CD4-positive, alpha-beta memory T cell (primary cell): ENCODE measurements at regions not wholly inside any gene's neighbourhood (a gene's known extent, or its start where the extent isn't known, plus 50 kb on each side); places are given as distances from the start of the nearest gene placed in this dataset.

Experiments
- CTCF ChIA-PET: fragments of 350-600 bp; sonication (Branson Sonifier 250); formaldehyde crosslinking; loops from one replicate; lab custom pipeline; 2021; ENCODE audit warnings: inconsistent platforms; ENCODE audit not compliant: partially characterized antibody; lab: Charles Lee
- POLR2A ChIA-PET: fragments of 350-600 bp; sonication (Branson Sonifier 250); formaldehyde crosslinking; loops from one replicate; lab custom pipeline; 2021; ENCODE audit not compliant: partially characterized antibody; lab: Charles Lee
- DNase-seq, 5 donors: peaks; one replicate each; pipeline versions ENCODE4 v3.0.0 to v3.0.0-alpha.2; 2020 to 2022; ENCODE audit warnings: mixed read lengths in 1 of 5
- H3K27ac ChIP-seq: one replicate; pipeline ENCODE4 v1.7.0; 2013; ENCODE audit warnings: low read depth, low read length
- H3K27me3 ChIP-seq: 2 replicates; pipeline ENCODE4 v1.7.0; 2013; ENCODE audit warnings: mild to moderate bottlenecking, low read length, moderate library complexity; ENCODE audit not compliant: insufficient read depth
- H3K36me3 ChIP-seq: 2 replicates; pipeline ENCODE4 v1.7.0; 2013; ENCODE audit warnings: mild to moderate bottlenecking, low read length, moderate library complexity; ENCODE audit not compliant: insufficient read depth
- H3K4me1 ChIP-seq: 2 replicates; pipeline ENCODE4 v1.7.0; 2013; ENCODE audit warnings: mild to moderate bottlenecking, low read length, moderate library complexity; ENCODE audit not compliant: insufficient read depth
- H3K4me3 ChIP-seq, 2 donors: one replicate each; pipeline ENCODE4 v1.7.0; 2013; ENCODE audit warnings: low read length in 2 of 2, mild to moderate bottlenecking in 1 of 2
- H3K9me3 ChIP-seq, 2 donors: one replicate each; pipeline ENCODE4 v1.7.0; 2013; ENCODE audit warnings: low read length in 2 of 2, control low read depth in 1 of 2; ENCODE audit not compliant: control insufficient read depth in 1 of 2
- H3K27ac Mint-ChIP-seq, 7 donors: one replicate each; pipeline ENCODE4 v1.8.0; 2020 to 2021; ENCODE audit warnings: mixed read lengths in 7 of 7, mild to moderate bottlenecking in 6 of 7, inconsistent platforms in 3 of 7, moderate library complexity in 3 of 7
- H3K27me3 Mint-ChIP-seq, 2 donors: one replicate each; pipeline ENCODE4 v1.8.0; 2020 to 2021; ENCODE audit warnings: mixed read lengths in 2 of 2
- H3K36me3 Mint-ChIP-seq, 2 donors: one replicate each; pipeline ENCODE4 v1.8.0; 2020 to 2021; ENCODE audit warnings: mixed read lengths in 2 of 2, inconsistent platforms in 1 of 2, mild to moderate bottlenecking in 1 of 2
- H3K4me1 Mint-ChIP-seq, 4 donors: one replicate each; pipeline ENCODE4 v1.8.0; 2020 to 2021; ENCODE audit warnings: mixed read lengths in 4 of 4, mild to moderate bottlenecking in 1 of 4
- H3K4me3 Mint-ChIP-seq, 8 donors: one replicate each; pipeline ENCODE4 v1.8.0; 2020 to 2021; ENCODE audit warnings: mixed read lengths in 8 of 8, mild to moderate bottlenecking in 7 of 8, moderate library complexity in 6 of 8, inconsistent platforms in 3 of 8
- H3K9me3 Mint-ChIP-seq, 8 donors: one replicate each; pipeline ENCODE4 v1.8.0; 2020 to 2021; ENCODE audit warnings: mixed read lengths in 8 of 8, mild to moderate bottlenecking in 5 of 8, inconsistent platforms in 3 of 8, moderate library complexity in 1 of 8
- intact Hi-C: fragments of 100-400 bp; cut with micrococcal nuclease; formaldehyde crosslinking; loops from one replicate; pipeline ENCODE4 v1.15.1; 2023

- no peaks in the 10 kb centered on the region for H3K4me1 Mint-ChIP-seq
- H3K27ac Mint-ChIP-seq, result no peak overlapping the region
- H3K9me3 Mint-ChIP-seq, result peaks cover 0 to 15% (median 8%) of the 10 kb centered on the region in 8 donors
- no peaks in the 10 kb centered on the region for H3K36me3 Mint-ChIP-seq
- H3K36me3 ChIP-seq, result no peaks in the 10 kb centered on the region
- DNase-seq, result no peak
- intact Hi-C loops, result no loop called here
- no peaks in the 10 kb centered on the region for H3K27me3 ChIP-seq
- no peaks in the 10 kb centered on the region for H3K4me1 ChIP-seq
- no peak overlapping the region for H3K4me3 Mint-ChIP-seq
- no peaks in the 10 kb centered on the region for H3K27me3 Mint-ChIP-seq
- no peak overlapping the region for H3K27ac ChIP-seq
- POLR2A ChIA-PET, result no interaction called here
- CTCF ChIA-PET, result no interaction called here
- peaks cover 0 to 6% of the 10 kb centered on the region in 2 donors for H3K9me3 ChIP-seq
- no peak overlapping the region for H3K4me3 ChIP-seq
Observed at GRCh38 chr6:23265270-23265669, 695.9 kb downstream of the HDGFL1 start.

- no peaks in the 10 kb centered on the region for H3K4me1 ChIP-seq
- POLR2A ChIA-PET, result no interaction called here
- H3K4me3 ChIP-seq, result no peak overlapping the region
- DNase-seq, result no peak
- no peaks in the 10 kb centered on the region for H3K4me1 Mint-ChIP-seq
- H3K27me3 ChIP-seq, result no peaks in the 10 kb centered on the region
- H3K9me3 Mint-ChIP-seq, result peaks cover 0 to 8% (median 5%) of the 10 kb centered on the region in 8 donors
- H3K36me3 ChIP-seq, result no peaks in the 10 kb centered on the region
- H3K36me3 Mint-ChIP-seq, result no peaks in the 10 kb centered on the region
- H3K4me3 Mint-ChIP-seq, result no peak overlapping the region
- no peaks in the 10 kb centered on the region for H3K27me3 Mint-ChIP-seq
- H3K27ac ChIP-seq, result no peak overlapping the region
- CTCF ChIA-PET, result no interaction called here
- no peaks in the 10 kb centered on the region for H3K9me3 ChIP-seq
- no peak overlapping the region for H3K27ac Mint-ChIP-seq
- intact Hi-C loops, result no loop called here
Observed at GRCh38 chr6:23266536-23266935, 697.2 kb downstream of the HDGFL1 start.

- H3K4me3 ChIP-seq, result no peak overlapping the region
- Mint-ChIP-seq H3K4me3 (no peak overlapping the region), H3K27me3 (no peaks in the 10 kb centered on the region), H3K27ac (no peak overlapping the region), H3K9me3 (peaks cover 0 to 7% (median 5%) of the 10 kb centered on the region in 8 donors), H3K36me3 (no peaks in the 10 kb centered on the region), H3K4me1 (no peaks in the 10 kb centered on the region)
- no peak for DNase-seq
- H3K9me3 ChIP-seq, result no peaks in the 10 kb centered on the region
- H3K27me3 ChIP-seq, result no peaks in the 10 kb centered on the region
- intact Hi-C loops, result no loop called here
- H3K36me3 ChIP-seq, result no peaks in the 10 kb centered on the region
- no peaks in the 10 kb centered on the region for H3K4me1 ChIP-seq
- H3K27ac ChIP-seq, result no peak overlapping the region
- ChIA-PET CTCF (no interaction called here), POLR2A (no interaction called here)
Observed at GRCh38 chr6:23267651-23268050, 698.3 kb downstream of the HDGFL1 start.

GRCh38 chr6:23268348-23268747 lies 699.0 kb downstream of the HDGFL1 start:
- Histone ChIP-seq H3K27ac (no peak overlapping the region), H3K4me1 (no peaks in the 10 kb centered on the region), H3K9me3 (no peaks in the 10 kb centered on the region), H3K4me3 (no peak overlapping the region), H3K27me3 (no peaks in the 10 kb centered on the region), H3K36me3 (no peaks in the 10 kb centered on the region)
- H3K27me3 Mint-ChIP-seq, result no peaks in the 10 kb centered on the region
- H3K27ac Mint-ChIP-seq, result no peak overlapping the region
- no peak overlapping the region for H3K4me3 Mint-ChIP-seq
- no peak for DNase-seq
- H3K4me1 Mint-ChIP-seq, result no peaks in the 10 kb centered on the region
- H3K36me3 Mint-ChIP-seq, result no peaks in the 10 kb centered on the region
- CTCF ChIA-PET, result no interaction called here
- intact Hi-C loops, result no loop called here
- H3K9me3 Mint-ChIP-seq, result peaks cover 0 to 7% (median 5%) of the 10 kb centered on the region in 8 donors
- POLR2A ChIA-PET, result no interaction called here

GRCh38 chr6:23269436-23269835 lies 700.1 kb downstream of the HDGFL1 start:
- no peak overlapping the region for H3K27ac Mint-ChIP-seq
- Histone ChIP-seq H3K4me3 (no peak overlapping the region), H3K9me3 (no peaks in the 10 kb centered on the region), H3K36me3 (no peaks in the 10 kb centered on the region), H3K4me1 (no peaks in the 10 kb centered on the region), H3K27me3 (no peaks in the 10 kb centered on the region), H3K27ac (no peak overlapping the region)
- CTCF ChIA-PET, result no interaction called here
- H3K27me3 Mint-ChIP-seq, result no peaks in the 10 kb centered on the region
- DNase-seq, result no peak
- H3K9me3 Mint-ChIP-seq, result peaks cover 3 to 7% (median 5%) of the 10 kb centered on the region in 8 donors
- no peak overlapping the region for H3K4me3 Mint-ChIP-seq
- H3K36me3 Mint-ChIP-seq, result no peaks in the 10 kb centered on the region
- intact Hi-C loops, result no loop called here
- H3K4me1 Mint-ChIP-seq, result no peaks in the 10 kb centered on the region
- POLR2A ChIA-PET, result no interaction called here

- Mint-ChIP-seq H3K4me3 (no peak overlapping the region), H3K9me3 (peaks cover 0 to 5% (median 3%) of the 10 kb centered on the region in 8 donors)
Observed at GRCh38 chr6:23272536-23272935, 703.2 kb downstream of the HDGFL1 start.

GRCh38 chr6:23277521-23278179 lies 708.3 kb downstream of the HDGFL1 start:
- no peaks in the 10 kb centered on the region for H3K27me3 ChIP-seq
- Mint-ChIP-seq H3K27ac (no peak overlapping the region), H3K9me3 (peaks cover 0 to 8% (median 2%) of the 10 kb centered on the region in 8 donors), H3K4me3 (no peak overlapping the region), H3K36me3 (no peaks in the 10 kb centered on the region), H3K27me3 (no peaks in the 10 kb centered on the region), H3K4me1 (no peaks in the 10 kb centered on the region)
- no peak overlapping the region for H3K4me3 ChIP-seq
- H3K27ac ChIP-seq, result no peak overlapping the region
- H3K4me1 ChIP-seq, result no peaks in the 10 kb centered on the region
- ChIA-PET POLR2A (no interaction called here), CTCF (no interaction called here)
- DNase-seq, result no peak
- intact Hi-C loops, result no loop called here
- H3K36me3 ChIP-seq, result no peaks in the 10 kb centered on the region
- H3K9me3 ChIP-seq, result no peaks in the 10 kb centered on the region

More at GRCh38 chr6:23272536-23272935, 703.2 kb downstream of the HDGFL1 start:
- Mint-ChIP-seq H3K27me3 (no peaks in the 10 kb centered on the region), H3K4me1 (no peaks in the 10 kb centered on the region), H3K27ac (no peak overlapping the region), H3K36me3 (no peaks in the 10 kb centered on the region)
- ChIA-PET POLR2A (no interaction called here), CTCF (no interaction called here)
- Histone ChIP-seq H3K27me3 (no peaks in the 10 kb centered on the region), H3K4me3 (no peak overlapping the region), H3K4me1 (no peaks in the 10 kb centered on the region), H3K9me3 (no peaks in the 10 kb centered on the region), H3K27ac (no peak overlapping the region), H3K36me3 (no peaks in the 10 kb centered on the region)
- no peak for DNase-seq
- intact Hi-C loops, result no loop called here
